ENCODE measurements at regions not wholly inside any gene's neighbourhood (a gene's known extent, or its start where the extent isn't known, plus 50 kb on each side); places are given as distances from the start of the nearest gene placed in this dataset.

GRCh38 chr15:70180186-70180875 is 82.6 kb upstream of the TLE3 start:
- DNase-seq (no peak), ATAC-seq (no peak)
- H3K4me3 ChIP-seq, result no peak overlapping the region
- no peaks in the 10 kb centered on the region for H3K4me1 ChIP-seq
- H3K27me3 ChIP-seq, result no peaks in the 10 kb centered on the region
- no peak for TF ChIP-seq CTCF (IDR thresholded peaks at IDR 0.05)
- no peaks in the 10 kb centered on the region for H3K9me3 ChIP-seq
- intact Hi-C loops (cut with DNase I), result no loop called here
- no peaks in the 10 kb centered on the region for H3K36me3 ChIP-seq
- no peak overlapping the region for H3K27ac ChIP-seq

- intact Hi-C loops (cut with DNase I), result no loop called here
- H3K27ac ChIP-seq, result no peak overlapping the region
- ATAC-seq, result no peak
- no peaks in the 10 kb centered on the region for H3K9me3 ChIP-seq
- H3K27me3 ChIP-seq, result no peaks in the 10 kb centered on the region
- no peaks in the 10 kb centered on the region for H3K4me1 ChIP-seq
- TF ChIP-seq CTCF (IDR thresholded peaks at IDR 0.05), result no peak
- no peak overlapping the region for H3K4me3 ChIP-seq
- no peak for DNase-seq
- H3K36me3 ChIP-seq, result no peaks in the 10 kb centered on the region
Measured at GRCh38 chr15:70179309-70179892, 81.7 kb upstream of the TLE3 start.

- TF ChIP-seq CTCF (IDR thresholded peaks at IDR 0.05), result no peak
Measured at GRCh38 chr15:70178335-70179084, 80.8 kb upstream of the TLE3 start.

GRCh38 chr15:70172566-70173225 is 75.0 kb upstream of the TLE3 start:
- no peaks in the 10 kb centered on the region for H3K4me1 ChIP-seq
- intact Hi-C loops (cut with DNase I), result no loop called here
- H3K4me3 ChIP-seq, result no peak overlapping the region
- DNase-seq (no peak), ATAC-seq (no peak)
- H3K27ac ChIP-seq, result no peak overlapping the region
- no peaks in the 10 kb centered on the region for H3K27me3 ChIP-seq
- H3K9me3 ChIP-seq, result no peaks in the 10 kb centered on the region
- no peaks in the 10 kb centered on the region for H3K36me3 ChIP-seq
- TF ChIP-seq CTCF (IDR thresholded peaks at IDR 0.05), result no peak

More at GRCh38 chr15:70178335-70179084, 80.8 kb upstream of the TLE3 start:
- Histone ChIP-seq H3K9me3 (no peaks in the 10 kb centered on the region), H3K27me3 (no peaks in the 10 kb centered on the region), H3K27ac (no peak overlapping the region), H3K4me1 (no peaks in the 10 kb centered on the region), H3K4me3 (no peak overlapping the region), H3K36me3 (no peaks in the 10 kb centered on the region)
- DNase-seq, result no peak
- no peak for ATAC-seq
- intact Hi-C loops (cut with DNase I), result no loop called here

- intact Hi-C loops (cut with DNase I), result no loop called here
- TF ChIP-seq CTCF (IDR thresholded peaks at IDR 0.05), result no peak
- Histone ChIP-seq H3K36me3 (no peaks in the 10 kb centered on the region), H3K9me3 (no peaks in the 10 kb centered on the region), H3K4me1 (no peaks in the 10 kb centered on the region), H3K4me3 (no peak overlapping the region), H3K27me3 (no peaks in the 10 kb centered on the region), H3K27ac (no peak overlapping the region)
- DNase-seq (no peak), ATAC-seq (no peak)
Measured at GRCh38 chr15:70172124-70172523, 74.4 kb upstream of the TLE3 start.
